Activated T-cell treated with anti-CD3 and anti-CD28 coated beads, Interleukin-2, amount 50 U/mL, for 4 hours (primary cell): ENCODE measurements at regions not wholly inside any gene's neighbourhood (a gene's known extent, or its start where the extent isn't known, plus 50 kb on each side); places are given as distances from the start of the nearest gene placed in this dataset.
"Not testable (repeated sequence)": the region's sequence is repeated elsewhere in the genome, so short reads cannot be mapped to it uniquely, and the experiment has no call there.

Source experiments
- ATAC-seq, 2 donors: fragments of 200-7000 bp; cut with Tn5 transposase; one replicate each; pipeline ENCODE4 v1.10.0; 2021
- DNase-seq: peaks from one replicate; pipeline ENCODE4 v3.0.0-alpha.2; 2020
- H3K27me3 Mint-ChIP-seq: one replicate; pipeline ENCODE4 v1.8.0; 2021; ENCODE audit warnings: low read depth, mixed read lengths
- H3K36me3 Mint-ChIP-seq: one replicate; pipeline ENCODE4 v1.8.0; 2022; ENCODE audit warnings: mixed read lengths; ENCODE audit not compliant: insufficient read depth
- H3K4me1 Mint-ChIP-seq: one replicate; pipeline ENCODE4 v1.8.0; 2021; ENCODE audit warnings: low read depth, mixed read lengths
- H3K4me3 Mint-ChIP-seq: one replicate; pipeline ENCODE4 v1.8.0; 2021; ENCODE audit warnings: mild to moderate bottlenecking, moderate library complexity, mixed read lengths
- H3K9me3 Mint-ChIP-seq: one replicate; pipeline ENCODE4 v1.8.0; 2021; ENCODE audit warnings: mixed read lengths

- Mint-ChIP-seq H3K4me3 (no peak overlapping the region), H3K4me1 (peaks cover 2% of the 10 kb centered on the region), H3K27me3 (no peaks in the 10 kb centered on the region), H3K36me3 (no peaks in the 10 kb centered on the region), H3K9me3 (no peaks in the 10 kb centered on the region)
- DNase-seq: no peak
- no peak for ATAC-seq
Observed at GRCh38 chr6:121925024-121925423, 474.4 kb upstream of the HSF2 start.

DNA sequence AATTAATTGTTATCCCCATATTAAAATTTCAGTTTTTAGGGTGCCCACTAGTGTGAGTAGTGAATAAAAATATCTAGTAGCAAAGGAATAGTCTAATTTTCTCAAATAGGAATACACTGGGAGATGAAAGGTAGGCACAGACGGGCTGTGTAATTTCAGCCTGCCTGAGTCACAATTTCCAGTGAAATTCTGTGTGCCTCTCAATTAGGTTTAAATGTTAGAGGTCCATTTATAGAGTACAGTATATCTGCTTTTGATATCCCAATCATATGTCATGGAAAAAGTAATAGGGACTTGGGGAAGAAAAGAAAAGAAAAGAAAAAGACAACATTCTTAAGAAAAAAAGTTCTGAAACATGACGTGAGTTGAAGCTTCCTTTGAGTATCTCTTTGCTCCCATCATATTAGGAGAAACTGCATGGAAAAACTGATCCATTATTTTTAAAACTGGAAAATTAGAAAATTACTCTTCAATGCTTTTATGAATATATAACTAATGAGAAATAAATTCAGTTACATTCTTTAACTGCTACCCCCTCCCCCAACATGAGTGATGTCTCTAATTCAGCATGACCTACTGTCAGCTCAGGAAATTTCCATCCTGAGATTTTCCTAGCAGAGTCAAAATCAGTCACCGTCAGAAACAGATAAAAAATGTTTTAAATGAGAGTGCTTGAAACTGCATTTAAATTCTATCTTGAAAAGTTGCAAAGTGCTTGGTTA lies 473.8 kb upstream of the HSF2 start:
- ATAC-seq (no peak), DNase-seq (no peak)
- Mint-ChIP-seq H3K36me3 (no peaks in the 10 kb centered on the region), H3K4me3 (no peak overlapping the region), H3K4me1 (peaks cover 2% of the 10 kb centered on the region), H3K27me3 (no peaks in the 10 kb centered on the region), H3K9me3 (no peaks in the 10 kb centered on the region)

GRCh38 chr6:121929301-121929700 lies 470.2 kb upstream of the HSF2 start:
- Mint-ChIP-seq H3K36me3 (no peaks in the 10 kb centered on the region), H3K9me3 (no peaks in the 10 kb centered on the region), H3K4me3 (no peak overlapping the region), H3K27me3 (no peaks in the 10 kb centered on the region), H3K4me1 (peaks cover 2% of the 10 kb centered on the region)
- DNase-seq: no peak
- no peak for ATAC-seq

- no peaks in the 10 kb centered on the region for H3K9me3 Mint-ChIP-seq
- peaks cover 2% of the 10 kb centered on the region for H3K27me3 Mint-ChIP-seq
- no peak for DNase-seq
- no peak overlapping the region for H3K4me3 Mint-ChIP-seq
- H3K4me1 Mint-ChIP-seq: no peaks in the 10 kb centered on the region
- ATAC-seq: no peak
- H3K36me3 Mint-ChIP-seq: no peaks in the 10 kb centered on the region
Observed at GRCh38 chr6:121932076-121932991, 467.1 kb upstream of the HSF2 start.

DNA sequence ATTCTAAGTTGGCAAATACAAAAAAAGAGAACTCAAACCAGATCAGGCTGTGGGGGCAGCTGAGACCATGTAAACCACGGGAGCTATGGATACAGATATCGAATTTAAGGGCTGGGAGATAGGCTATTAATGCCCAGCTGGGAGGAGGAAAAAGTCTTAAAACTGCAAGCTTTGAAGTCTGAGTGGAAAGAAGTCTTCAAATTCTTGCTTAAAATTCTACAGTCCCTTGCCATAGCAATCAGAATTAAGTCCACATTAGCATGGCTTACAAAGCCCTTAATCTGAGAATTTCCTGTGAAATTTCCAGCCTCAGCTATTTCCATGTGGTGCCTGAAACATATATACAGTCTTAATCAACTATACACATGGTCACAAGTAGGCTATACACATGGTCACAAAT lies 465.0 kb upstream of the HSF2 start:
- ATAC-seq (no peak), DNase-seq (no peak)
- H3K36me3 Mint-ChIP-seq: no peaks in the 10 kb centered on the region
- peaks cover 8% of the 10 kb centered on the region for H3K9me3 Mint-ChIP-seq
- H3K4me1 Mint-ChIP-seq: no peaks in the 10 kb centered on the region
- H3K4me3 Mint-ChIP-seq: no peak overlapping the region
- H3K27me3 Mint-ChIP-seq: peaks cover 2% of the 10 kb centered on the region

DNA sequence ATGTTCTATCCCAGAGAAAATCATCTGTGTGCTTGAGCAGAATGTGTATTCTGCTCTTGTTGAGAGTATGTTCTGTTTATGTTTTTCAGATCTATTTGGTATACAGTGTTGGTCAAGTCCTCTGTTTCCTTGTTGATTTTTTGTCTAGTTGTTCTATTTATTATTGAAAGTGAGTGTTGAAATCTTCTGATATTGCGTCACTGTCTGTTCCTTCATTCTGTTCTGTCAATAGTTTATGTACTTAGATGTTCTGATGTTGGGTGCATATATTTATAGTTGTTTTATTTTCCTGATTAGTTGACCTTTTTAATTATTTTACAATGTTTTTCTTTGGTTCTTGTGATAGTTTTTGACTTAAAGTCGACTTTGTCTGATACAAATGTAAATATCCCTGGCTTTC lies 458.7 kb upstream of the HSF2 start:
- Mint-ChIP-seq H3K9me3 (peaks cover 24% of the 10 kb centered on the region), H3K4me3 (no peak overlapping the region), H3K4me1 (no peaks in the 10 kb centered on the region), H3K36me3 (no peaks in the 10 kb centered on the region), H3K27me3 (no peaks in the 10 kb centered on the region)
- DNase-seq: no peak
- no peak for ATAC-seq

DNA sequence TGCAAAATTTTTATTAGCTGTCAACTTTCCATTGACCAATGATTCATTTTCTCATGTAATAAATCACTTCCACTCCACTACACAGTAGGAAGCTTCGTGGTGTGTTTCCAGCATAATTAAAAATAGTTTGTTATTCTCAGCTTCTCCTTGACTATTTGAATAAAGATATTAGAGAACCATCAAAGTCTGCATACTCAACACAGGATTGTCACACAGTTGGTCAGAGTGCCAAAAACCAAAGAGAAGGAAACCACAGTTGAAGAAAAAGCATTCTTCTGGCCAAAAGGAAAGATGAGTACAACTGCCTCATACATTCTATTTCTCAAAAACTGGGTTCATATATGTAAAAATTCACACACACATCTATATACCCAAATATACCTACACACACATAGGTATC lies 455.1 kb upstream of the HSF2 start:
- ATAC-seq: no peak
- no peaks in the 10 kb centered on the region for H3K4me1 Mint-ChIP-seq

DNA sequence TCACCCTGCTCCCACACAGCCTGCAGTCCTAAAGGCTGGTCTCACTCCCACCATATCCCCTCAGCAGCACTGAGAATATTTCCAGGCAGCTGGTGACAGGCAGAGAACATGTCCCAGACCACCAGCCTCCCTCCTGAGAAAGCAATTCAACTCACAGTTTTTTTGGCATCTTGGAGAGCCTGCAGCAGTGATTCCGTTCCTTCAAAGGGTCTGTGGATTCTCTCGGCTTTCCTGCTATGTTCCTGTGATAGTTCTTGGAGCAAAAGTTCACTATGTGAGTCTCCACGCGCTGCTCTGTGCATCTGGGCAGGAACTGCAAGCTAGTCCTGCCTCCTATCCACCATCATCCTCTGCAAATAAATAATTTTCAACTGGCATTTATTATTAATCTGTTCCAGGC lies 448.3 kb upstream of the HSF2 start:
- no peaks in the 10 kb centered on the region for H3K4me1 Mint-ChIP-seq
- no peak overlapping the region for H3K4me3 Mint-ChIP-seq
- H3K9me3 Mint-ChIP-seq: peaks cover 4% of the 10 kb centered on the region
- ATAC-seq: no peak
- H3K27me3 Mint-ChIP-seq: no peaks in the 10 kb centered on the region
- no peak for DNase-seq
- no peaks in the 10 kb centered on the region for H3K36me3 Mint-ChIP-seq

More for the DNA sequence above, 455.1 kb upstream of the HSF2 start:
- H3K27me3 Mint-ChIP-seq: no peaks in the 10 kb centered on the region
- peaks cover 18% of the 10 kb centered on the region for H3K9me3 Mint-ChIP-seq
- no peak overlapping the region for H3K4me3 Mint-ChIP-seq
- DNase-seq: no peak
- H3K36me3 Mint-ChIP-seq: no peaks in the 10 kb centered on the region

- peaks cover 4% of the 10 kb centered on the region for H3K9me3 Mint-ChIP-seq
- H3K4me1 Mint-ChIP-seq: no peaks in the 10 kb centered on the region
- H3K36me3 Mint-ChIP-seq: no peaks in the 10 kb centered on the region
- DNase-seq (no peak), ATAC-seq (no peak)
- H3K27me3 Mint-ChIP-seq: no peaks in the 10 kb centered on the region
- no peak overlapping the region for H3K4me3 Mint-ChIP-seq
Observed at GRCh38 chr6:121951918-121952379, 447.5 kb upstream of the HSF2 start.

DNA sequence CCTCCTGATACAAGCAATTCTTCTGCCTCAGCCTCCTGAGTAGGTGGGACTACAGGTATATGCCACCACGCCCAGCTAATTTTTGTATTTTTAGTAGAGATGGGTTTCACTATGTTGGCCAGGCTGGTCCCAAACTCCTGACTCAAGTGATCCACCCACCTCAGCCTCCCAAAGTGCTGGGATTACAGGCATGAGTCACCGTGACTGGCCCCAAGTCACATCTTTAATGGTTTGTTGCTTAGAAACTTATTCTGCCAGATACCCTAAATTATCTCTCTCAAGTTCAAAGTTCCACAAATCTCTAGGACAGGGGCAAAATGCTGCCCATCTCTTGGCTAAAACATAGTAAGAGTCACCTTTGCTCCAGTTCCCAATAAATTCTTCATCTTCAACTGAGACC lies 444.1 kb upstream of the HSF2 start:
- H3K4me1 Mint-ChIP-seq: peaks cover 12% of the 10 kb centered on the region
- not testable (repeated sequence) for ATAC-seq, DNase-seq, H3K4me3 Mint-ChIP-seq, H3K27me3 Mint-ChIP-seq, H3K9me3 Mint-ChIP-seq, H3K36me3 Mint-ChIP-seq

DNA sequence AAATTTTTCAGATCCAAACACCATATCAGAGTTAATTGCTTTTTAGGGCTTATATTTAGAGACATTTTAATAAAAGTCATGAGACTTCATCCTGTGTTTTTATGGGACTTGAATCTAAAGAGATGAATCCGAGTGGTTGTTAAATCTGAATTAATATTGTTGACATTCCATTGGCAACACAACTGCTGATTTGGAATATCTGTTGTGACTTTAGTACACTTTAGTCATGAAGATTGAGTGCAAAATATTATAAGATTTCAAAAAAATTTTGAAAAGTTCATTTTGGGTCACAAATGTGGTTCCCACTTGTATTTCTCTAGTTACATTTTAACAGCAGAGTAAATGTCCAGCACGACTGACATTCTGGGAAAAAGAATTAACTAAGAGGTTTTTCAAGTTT lies 442.7 kb upstream of the HSF2 start:
- Mint-ChIP-seq H3K27me3 (no peaks in the 10 kb centered on the region), H3K4me3 (no peak overlapping the region), H3K4me1 (peaks cover 12% of the 10 kb centered on the region), H3K36me3 (no peaks in the 10 kb centered on the region), H3K9me3 (peaks cover 4% of the 10 kb centered on the region)
- DNase-seq (no peak), ATAC-seq (no peak)

DNA sequence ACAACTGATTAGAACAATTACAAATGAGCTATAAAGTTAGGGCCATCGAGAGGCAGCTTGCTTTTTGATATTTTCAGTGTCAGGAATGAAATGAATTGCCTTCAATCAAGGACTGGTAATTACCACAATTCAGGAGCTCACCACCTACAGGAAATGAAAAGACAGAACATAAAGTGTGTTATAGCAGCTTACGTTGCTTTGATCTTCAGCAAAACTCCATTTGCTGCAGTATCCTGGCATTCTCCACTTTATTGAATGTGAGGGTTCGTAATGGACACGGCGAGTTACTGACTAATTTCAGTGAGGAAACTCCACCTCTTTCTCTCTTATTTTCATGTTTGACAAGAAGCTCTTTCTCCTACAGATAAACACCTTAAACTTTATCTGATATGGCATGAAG lies 440.0 kb upstream of the HSF2 start:
- ATAC-seq (no peak), DNase-seq (no peak)
- Mint-ChIP-seq H3K36me3 (no peaks in the 10 kb centered on the region), H3K4me1 (peaks cover 12% of the 10 kb centered on the region), H3K9me3 (peaks cover 4% of the 10 kb centered on the region), H3K4me3 (peak overlapping the region; percentile 33), H3K27me3 (no peaks in the 10 kb centered on the region)

DNA sequence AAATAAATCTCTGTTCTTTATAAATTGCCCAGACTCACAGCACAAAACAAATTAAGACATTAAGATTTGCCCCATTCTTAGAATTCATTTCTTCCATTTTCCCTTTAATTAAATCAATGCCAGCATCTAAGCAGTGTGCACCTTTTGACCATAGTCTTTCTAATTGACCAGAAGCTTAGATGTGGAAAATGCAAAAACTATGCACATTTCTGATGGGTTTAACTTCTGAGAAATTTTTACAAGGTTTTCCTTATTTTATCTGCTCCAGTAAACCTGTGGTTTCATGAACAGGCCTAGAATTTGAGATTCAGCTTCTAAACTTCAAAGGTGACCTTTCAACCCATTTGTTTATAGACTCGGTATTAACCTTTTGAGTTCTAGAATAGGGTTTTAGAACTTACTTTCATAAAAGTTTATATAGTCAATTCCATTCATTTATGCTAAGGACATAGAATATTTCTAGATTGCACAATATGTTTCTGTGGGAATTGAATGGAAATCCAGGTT lies 437.8 kb upstream of the HSF2 start:
- H3K4me3 Mint-ChIP-seq: no peak overlapping the region
- H3K4me1 Mint-ChIP-seq: peaks cover 12% of the 10 kb centered on the region
- H3K9me3 Mint-ChIP-seq: no peaks in the 10 kb centered on the region

GRCh38 chr6:121963826-121964225 lies 435.6 kb upstream of the HSF2 start:
- H3K9me3 Mint-ChIP-seq: no peaks in the 10 kb centered on the region
- no peaks in the 10 kb centered on the region for H3K36me3 Mint-ChIP-seq
- H3K4me1 Mint-ChIP-seq: peaks cover 12% of the 10 kb centered on the region
- no peak overlapping the region for H3K4me3 Mint-ChIP-seq
- ATAC-seq: no peak
- DNase-seq: no peak
- H3K27me3 Mint-ChIP-seq: no peaks in the 10 kb centered on the region

More for the DNA sequence above, 437.8 kb upstream of the HSF2 start:
- no peak for ATAC-seq
- Mint-ChIP-seq H3K36me3 (no peaks in the 10 kb centered on the region), H3K27me3 (no peaks in the 10 kb centered on the region)
- no peak for DNase-seq

DNA sequence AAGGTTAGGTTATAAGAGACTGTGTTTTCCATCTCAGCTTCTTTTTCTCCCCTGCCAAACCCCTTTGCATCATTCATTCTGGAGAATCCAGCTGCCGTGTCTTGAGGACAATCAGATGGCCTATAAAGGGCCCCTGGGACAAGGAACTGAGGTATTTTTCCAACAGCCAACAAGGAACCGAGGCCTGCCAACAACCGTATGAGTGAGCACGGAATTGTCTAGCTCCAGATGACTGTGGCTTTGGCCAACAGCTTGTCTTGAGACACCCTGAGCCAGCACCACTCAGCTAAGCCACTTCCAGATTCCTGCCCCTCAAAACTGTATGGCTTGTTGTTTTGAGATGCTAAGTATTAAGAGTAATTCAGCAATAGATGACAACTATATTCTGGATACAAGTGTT lies 433.7 kb upstream of the HSF2 start:
- H3K36me3 Mint-ChIP-seq: no peaks in the 10 kb centered on the region
- H3K4me1 Mint-ChIP-seq: no peaks in the 10 kb centered on the region
- no peak overlapping the region for H3K4me3 Mint-ChIP-seq
- no peaks in the 10 kb centered on the region for H3K9me3 Mint-ChIP-seq
- H3K27me3 Mint-ChIP-seq: no peaks in the 10 kb centered on the region
- DNase-seq: no peak
- no peak for ATAC-seq
